Forelimb muscle (tissue), 1 donor: ENCODE measurements at regions not wholly inside any gene's neighbourhood (a gene's known extent, or its start where the extent isn't known, plus 50 kb on each side); places are given as distances from the start of the nearest gene placed in this dataset.
"Not testable (repeated sequence)": the region's sequence is repeated elsewhere in the genome, so short reads cannot be mapped to it uniquely, and the experiment has no call there.

Source experiments
- DNase-seq: peaks from one replicate; pipeline ENCODE4 v3.0.0-alpha.2; 2013; ENCODE audit warnings: low read depth

GRCh38 chr5:142259758-142260157 lies 65.1 kb downstream of the SPRY4 start:
- no peak for DNase-seq

GRCh38 chr5:142255831-142256230 lies 69.0 kb downstream of the SPRY4 start:
- DNase-seq, result no peak

- peak; percentile 26 for DNase-seq
Observed at GRCh38 chr5:142254431-142254830, 70.4 kb downstream of the SPRY4 start.

GRCh38 chr5:142253938-142254337 lies 70.9 kb downstream of the SPRY4 start:
- DNase-seq, result no peak

- no peak for DNase-seq
Observed at GRCh38 chr5:142250119-142250518, 74.7 kb downstream of the SPRY4 start.

- DNase-seq, result no peak
Observed at GRCh38 chr5:142248853-142249462, 75.9 kb downstream of the SPRY4 start.

GRCh38 chr5:142246258-142246657 lies 78.6 kb downstream of the SPRY4 start:
- DNase-seq, result no peak

- no peak for DNase-seq
Observed at GRCh38 chr5:142245786-142246185, 79.0 kb downstream of the SPRY4 start.

GRCh38 chr5:142244440-142244839 lies 80.4 kb downstream of the SPRY4 start:
- DNase-seq, result no peak

GRCh38 chr5:142242272-142242671 lies 82.5 kb downstream of the SPRY4 start:
- DNase-seq, result no peak

GRCh38 chr5:142239394-142240159 lies 85.2 kb downstream of the SPRY4 start:
- no peak for DNase-seq

GRCh38 chr5:142237707-142238106 lies 87.1 kb downstream of the SPRY4 start:
- no peak for DNase-seq

GRCh38 chr5:142236673-142237290 lies 88.0 kb downstream of the SPRY4 start:
- DNase-seq, result not testable (repeated sequence)

- no peak for DNase-seq
Observed at GRCh38 chr5:142235870-142236672, 88.8 kb downstream of the SPRY4 start.

GRCh38 chr5:142235050-142235797 lies 89.6 kb downstream of the SPRY4 start:
- no peak for DNase-seq

GRCh38 chr5:142233083-142234032 lies 91.5 kb downstream of the SPRY4 start:
- DNase-seq, result no peak

GRCh38 chr5:142230949-142231348 lies 93.9 kb downstream of the SPRY4 start:
- DNase-seq, result not testable (repeated sequence)

- DNase-seq, result no peak
Observed at GRCh38 chr5:142225141-142225540, 99.7 kb downstream of the SPRY4 start.

GRCh38 chr5:142222866-142223558 lies 101.8 kb downstream of the SPRY4 start:
- no peak for DNase-seq
